Pulmonary artery endothelial cell (primary cell): ENCODE measurements at regions not wholly inside any gene's neighbourhood (a gene's known extent, or its start where the extent isn't known, plus 50 kb on each side); places are given as distances from the start of the nearest gene placed in this dataset.

Experiments
- DNase-seq: peaks from one replicate; pipeline ENCODE4 v3.0.0-alpha.2; 2011; ENCODE audit warnings: low read depth, low spot score

DNA sequence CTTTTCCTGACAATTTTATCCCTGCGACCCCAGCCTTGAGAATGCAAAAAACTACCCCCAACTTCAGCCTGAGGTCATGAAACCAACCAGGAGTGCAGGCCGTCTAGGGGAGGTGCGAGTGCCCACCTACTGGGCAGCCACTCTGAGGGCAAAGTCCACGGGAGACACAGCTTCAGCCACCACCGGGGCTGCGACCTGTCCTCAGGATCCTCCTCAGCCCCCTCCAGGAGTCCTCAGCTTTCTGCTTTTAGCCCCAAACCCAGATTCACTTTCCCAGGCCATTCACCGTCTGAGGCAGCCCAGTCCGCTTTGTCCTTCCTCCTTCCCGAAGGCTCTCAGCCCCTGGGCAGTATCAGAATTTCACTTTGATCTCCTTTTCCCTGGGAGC, 210.2 kb upstream of the TNP1 start:
- no peak for DNase-seq

DNA sequence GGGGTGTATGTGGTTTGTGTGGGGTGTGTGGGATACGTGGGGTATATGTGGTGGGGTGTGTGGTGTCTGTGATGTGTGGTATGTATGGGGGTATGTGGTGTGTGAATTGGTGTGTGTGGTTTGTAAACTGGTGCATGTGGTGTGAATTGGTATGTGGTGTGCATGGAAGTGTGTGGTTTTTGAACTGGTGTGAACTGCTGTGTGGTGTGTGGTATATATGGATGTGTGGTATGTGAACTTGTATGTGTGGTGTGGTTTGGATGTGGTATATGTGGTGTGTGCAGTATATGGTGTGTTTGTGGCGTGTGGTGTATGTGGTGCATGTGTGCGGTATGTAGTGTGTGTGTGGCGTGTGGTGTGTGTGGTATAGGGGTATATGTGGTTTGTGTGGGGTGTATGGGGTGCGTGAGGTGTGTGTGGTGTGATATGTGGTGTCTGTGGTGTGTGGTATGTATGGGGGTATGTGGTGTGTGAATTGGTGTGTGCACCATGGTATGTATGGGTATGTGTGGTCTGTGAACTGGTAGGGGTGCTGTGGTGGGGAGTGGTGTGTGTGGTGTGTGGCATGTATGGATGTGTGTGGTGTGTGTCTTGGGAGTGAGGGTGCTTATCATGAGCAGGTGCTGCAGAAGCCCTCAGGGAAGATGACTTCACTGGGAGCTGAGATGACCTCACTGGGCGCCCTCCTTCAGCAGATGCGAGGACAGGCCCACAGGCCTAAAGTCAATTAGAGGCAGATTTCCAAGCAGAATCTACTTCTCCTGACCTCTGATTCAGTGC, 209.6 kb upstream of the TNP1 start:
- no peak for DNase-seq

DNA sequence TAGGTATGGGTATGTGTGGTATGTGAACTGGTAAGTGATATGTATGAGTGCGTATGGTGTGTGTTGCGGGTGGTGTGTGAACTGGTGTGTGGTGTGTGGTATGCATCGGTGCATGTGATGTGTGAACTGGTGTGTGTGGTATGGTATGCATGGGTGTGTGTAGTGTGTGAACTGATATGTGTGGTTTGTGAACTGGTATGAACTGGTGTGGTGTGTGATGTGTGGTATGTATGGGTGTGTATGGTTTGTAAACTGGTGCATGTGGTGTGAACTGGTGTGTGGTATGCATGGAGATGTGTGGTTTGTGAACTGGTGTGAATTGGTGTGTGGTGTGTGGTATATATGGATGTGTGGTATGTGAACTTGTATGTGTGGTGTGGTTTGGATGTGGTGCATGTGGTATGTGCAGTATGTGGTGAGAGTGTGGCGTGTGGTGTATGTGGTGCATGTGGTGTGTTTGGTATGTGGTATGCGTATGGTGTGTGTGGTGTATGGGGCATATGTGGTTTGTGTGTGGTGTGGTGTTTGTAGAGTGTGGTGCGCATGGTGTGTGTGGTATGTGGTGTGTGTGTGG, 208.9 kb upstream of the TNP1 start:
- no peak for DNase-seq

DNA sequence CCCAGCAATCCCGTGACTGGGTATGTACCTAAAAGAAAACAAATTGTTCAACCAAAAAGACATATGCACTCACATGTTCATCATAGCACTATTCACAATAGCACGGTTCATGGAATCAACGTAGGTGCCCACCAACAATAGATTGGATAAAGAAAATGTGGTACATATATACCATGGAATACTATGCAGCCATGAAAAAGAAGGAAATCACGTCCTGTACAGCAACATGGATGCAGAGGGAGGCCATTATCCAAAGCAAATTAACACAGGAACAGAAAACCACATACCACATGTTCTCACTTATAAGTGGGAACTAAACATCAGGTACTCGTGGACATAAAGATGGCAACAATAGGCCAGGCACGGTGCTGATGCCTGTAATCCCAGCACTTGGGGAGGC, 207.9 kb upstream of the TNP1 start:
- DNase-seq: no peak

DNA sequence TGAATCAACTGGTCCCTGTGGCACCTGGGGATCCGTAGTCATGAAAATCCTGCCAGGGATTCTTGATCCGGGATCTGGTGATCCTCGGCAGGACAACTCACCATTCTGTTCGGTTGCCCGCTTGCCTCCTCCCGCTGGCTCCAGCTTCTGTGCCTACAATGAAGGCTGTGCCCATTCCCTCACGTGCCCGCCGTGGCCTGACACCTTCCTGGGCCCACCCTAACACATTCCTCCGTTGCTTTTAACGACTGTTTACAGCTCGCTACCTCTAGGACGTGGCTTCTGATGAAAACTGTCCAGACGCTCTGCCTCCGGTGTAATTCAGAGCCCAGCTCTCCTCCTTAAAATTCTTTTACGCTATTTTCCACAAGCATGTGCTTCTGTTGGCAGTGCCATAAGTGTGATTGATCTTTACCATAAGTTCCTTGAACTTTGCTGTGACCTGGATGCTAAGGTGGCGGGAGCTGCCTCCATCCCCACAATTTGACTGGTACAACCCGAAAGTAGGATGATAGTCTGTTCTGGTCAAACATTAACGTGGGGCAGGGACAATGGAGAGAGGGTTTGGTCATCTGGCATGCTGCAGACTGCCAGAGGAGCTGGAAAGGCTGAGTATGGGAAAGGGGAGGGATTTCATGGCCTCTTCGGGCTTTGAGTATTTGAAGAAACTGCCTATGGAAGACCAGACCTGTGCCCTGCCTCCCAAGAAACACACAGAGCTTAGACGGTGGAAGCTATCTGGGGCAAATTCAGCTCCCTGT, 206.8 kb upstream of the TNP1 start:
- DNase-seq: no peak

DNA sequence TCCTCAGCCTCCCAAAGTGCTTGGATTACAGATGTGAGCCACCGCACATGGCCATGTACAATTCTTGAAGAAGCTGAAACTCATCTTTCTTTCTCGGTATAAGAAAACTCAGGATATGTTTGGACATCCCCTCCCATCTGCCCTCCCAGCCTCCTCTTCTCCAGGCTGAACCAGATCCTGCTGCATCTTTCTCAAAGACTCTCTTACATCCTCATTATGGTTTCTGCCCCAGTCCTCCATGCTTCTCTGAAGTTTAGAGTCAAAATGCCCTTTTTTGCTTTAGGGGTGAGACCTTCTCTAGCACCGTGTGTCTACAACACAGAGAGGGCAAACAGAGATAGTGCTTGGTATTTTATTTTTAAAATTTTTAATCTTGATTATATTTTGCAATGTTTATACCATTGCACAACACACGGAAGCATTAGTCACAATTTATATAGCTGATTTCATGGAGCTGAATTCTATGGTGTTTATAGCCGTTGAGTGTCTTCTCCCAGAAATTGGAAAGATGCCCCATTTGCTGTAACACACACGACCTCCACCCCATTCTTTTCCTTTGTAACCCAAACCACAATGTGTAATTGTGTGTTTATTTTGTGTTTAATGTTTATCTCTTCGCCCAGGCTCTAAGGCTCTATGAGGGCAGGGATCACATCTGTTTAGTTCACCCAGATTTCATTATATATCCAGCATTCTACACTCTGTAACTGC, 206.0 kb upstream of the TNP1 start:
- DNase-seq: peak; percentile 20

DNA sequence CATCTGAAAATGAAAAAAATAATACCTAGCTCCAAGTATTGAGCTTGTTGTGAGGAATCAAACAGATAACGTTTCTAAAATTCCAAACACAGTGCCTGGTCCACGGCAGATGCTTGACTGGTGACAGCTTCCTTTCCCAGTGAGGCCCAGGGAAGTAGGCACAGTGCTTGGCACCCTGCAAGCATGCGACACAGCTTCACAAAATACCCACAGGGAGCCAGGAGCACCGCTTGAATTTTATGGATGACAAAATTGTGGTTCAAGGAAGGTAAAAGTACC, 205.1 kb upstream of the TNP1 start:
- no peak for DNase-seq

DNA sequence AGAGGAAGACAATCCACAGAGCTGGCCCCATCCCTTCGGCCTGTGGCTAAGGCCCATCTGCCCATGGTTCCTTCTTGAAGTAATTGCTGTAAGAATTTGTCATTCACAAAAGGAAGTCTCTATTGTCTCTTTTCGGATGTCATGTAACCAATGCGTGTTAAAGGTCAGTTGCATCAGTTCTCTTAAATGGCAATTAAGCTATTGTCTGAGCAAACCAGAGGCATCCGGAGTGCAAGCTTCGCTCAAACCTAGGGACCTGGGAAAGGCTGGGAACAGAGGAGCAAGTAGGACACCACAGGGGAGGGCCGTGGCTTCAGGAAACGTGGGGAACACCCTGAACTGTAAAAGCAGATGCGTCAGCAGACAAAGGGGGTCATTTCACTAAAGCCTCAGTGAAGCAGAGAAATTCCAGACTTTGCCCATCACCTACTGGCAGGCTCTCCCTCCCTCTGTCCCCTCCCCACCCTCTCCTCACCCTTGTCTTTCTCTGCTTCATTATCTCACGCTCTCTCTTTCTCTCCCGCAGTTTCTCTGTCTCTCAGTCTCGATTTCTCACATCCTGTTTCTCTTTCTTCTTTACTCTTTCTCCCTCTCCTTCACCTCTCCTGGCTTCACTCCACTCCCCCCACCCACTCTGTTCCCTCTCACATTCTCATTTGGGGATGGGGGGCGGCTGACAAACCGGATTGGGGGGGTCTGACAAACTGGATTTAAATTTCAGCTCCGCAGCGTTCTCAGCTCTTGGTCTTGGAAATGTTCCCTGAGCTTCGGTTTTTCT, 204.6 kb upstream of the TNP1 start:
- no peak for DNase-seq

DNA sequence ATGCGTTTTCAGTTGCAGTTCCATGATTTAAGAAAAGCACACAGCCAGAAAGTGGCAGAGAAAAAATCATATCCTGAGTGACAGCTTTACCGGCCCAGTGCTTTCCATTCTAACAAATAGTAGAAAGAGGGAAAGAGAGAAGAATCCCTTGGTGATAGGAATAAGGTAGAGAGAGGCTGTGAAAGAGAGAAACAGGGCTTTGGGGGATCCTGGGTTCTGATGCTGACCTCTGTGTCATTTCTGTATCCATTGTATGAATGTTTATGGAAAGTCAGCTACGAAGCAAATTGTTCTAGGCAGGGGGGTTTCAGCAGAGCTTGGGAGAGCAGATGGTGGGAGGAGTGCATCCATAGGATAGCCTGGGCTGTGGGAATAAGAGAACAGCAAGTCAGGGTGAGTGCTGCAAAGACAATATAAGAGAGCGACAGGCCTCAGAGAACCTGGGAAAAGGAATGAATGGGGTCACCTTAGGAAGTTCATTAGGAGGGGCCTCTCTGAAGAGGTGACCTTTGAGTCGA, 203.4 kb upstream of the TNP1 start:
- DNase-seq: no peak

DNA sequence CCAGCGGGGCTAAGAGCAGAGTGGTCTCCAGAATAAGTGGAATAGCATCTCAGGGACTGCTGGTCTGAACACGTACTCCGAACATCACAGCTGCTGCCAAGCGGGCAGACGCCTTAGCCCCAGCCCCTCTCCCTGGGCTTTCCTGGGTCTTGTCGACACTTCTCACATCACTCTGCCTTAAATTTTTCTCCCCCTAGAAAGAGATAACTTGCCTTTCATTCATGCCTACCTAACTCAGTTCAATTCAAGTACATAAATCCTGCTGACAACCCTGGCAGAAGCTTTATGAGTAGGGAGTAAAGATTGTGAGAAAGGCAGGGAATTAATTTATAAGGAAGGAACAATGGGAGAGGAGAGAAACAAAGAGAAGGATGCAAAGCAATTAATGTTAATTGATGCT, 202.9 kb upstream of the TNP1 start:
- DNase-seq: no peak

DNA sequence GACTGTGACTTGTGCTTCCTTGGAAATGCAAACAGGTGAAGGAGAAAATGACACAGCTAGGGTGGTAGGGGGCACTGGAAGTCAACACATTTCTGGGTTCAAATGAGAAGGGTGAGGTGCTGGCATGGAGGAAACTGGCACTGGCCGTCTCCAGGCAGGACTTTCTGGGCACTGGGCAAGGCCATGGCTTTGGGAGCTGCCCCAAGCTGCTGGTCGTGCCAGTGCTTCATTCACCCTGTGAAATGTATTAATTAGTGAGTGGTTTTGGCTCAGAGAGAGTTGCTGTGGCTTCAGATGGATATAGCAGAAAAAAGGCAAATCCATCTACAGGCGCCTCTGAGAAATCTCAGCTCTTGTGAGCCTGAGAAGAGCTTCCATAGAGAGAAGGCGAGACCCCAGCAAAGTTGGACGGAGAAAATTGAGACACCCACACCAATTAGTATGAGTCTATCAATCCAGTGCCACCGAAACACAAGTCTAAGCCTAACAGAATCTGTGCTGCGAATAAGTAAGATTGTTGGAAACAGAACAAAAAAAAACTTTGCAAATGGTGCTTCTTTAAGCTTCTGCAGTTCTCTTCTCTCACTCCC, 202.1 kb upstream of the TNP1 start:
- DNase-seq: no peak

DNA sequence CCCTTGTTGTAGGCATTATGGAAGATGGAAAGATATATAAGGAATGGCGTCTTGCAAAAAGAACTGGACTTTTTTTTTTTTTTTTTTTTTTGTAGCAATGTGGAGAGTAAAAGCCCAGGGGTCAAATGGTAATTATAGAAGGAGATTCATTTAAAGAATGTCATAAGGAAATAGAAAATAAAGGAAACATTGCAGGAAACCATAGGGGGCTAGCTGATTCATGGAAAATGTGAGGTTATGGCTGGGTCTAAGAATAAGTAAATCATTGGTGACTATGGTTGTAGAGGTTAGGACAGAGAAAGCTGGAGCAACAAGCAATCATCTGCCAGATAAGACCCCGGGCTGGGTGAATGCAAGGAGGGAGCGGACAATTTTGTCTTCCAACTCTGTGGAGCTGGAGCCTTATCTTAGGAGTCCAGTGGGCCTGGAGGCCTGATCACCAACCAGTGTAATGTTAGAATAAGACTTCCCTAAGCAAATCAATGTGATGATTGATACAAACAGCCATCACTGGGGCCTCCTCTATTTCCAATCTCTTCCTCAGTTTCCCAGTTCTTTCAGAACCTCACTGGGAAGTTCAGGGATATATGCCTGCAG, 201.2 kb upstream of the TNP1 start:
- no peak for DNase-seq

DNA sequence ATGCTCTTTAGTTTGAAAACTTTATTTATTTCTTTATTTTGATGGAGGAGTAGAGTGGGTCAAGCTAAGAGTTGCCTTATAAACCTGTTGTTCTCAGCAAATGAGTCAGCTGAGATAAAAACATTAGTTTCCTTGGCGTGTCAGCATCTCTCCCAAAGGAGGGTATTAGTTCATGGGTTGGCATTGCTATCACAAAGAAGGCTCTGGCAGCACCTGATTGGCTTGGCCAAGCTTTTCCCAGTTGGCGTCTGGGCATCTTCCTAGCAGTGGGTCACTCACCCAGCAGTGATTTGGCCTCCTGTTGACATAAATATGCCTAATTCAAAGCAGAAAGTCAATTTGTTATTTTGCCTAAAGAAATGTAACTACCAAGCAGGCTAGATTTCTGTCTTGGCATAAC, 200.7 kb upstream of the TNP1 start:
- DNase-seq: no peak

DNA sequence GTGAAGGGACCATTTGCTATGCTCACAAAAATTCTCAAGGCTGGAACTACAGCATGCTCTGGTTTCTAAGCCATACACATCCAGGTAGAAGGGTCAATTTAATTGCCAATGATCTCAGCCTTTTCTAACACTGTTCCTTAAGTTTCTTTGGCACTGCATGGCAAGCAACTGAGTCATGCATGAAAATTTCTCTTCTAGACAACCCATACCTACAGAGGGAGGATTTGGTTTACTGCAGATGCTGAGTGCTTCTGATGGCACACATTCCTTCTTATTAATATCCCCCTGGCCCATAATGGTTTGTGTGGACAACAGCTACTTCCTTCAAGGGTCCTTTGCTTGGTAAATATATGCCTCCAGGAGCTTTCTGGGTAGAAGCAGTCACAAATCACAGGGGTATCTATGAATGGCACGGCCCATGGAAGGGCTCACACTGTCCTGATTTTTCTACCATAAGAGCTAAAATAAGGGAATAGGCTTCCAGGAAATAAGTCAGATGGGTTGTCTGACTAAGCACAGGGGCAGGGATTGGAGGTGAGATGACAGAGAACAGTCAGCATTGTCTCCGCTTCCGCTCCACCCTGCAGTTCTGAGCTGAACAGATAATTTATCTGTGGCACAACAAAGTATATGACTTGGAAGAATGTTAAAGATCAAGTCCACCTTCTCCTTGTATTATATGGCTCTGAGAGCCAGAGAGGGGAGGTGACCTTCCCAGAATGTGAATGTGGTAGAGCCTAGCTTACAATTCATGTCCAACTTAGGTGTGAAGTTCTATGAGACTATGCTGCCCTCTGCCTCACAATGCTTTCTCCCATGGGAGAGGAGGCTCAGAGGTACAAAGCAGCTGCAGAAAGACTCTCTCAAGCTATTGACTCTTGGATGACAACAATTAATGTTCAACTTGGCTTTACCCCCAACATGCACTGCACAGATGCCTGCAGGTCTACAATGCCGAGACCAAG, 199.2 kb upstream of the TNP1 start:
- DNase-seq: no peak

DNA sequence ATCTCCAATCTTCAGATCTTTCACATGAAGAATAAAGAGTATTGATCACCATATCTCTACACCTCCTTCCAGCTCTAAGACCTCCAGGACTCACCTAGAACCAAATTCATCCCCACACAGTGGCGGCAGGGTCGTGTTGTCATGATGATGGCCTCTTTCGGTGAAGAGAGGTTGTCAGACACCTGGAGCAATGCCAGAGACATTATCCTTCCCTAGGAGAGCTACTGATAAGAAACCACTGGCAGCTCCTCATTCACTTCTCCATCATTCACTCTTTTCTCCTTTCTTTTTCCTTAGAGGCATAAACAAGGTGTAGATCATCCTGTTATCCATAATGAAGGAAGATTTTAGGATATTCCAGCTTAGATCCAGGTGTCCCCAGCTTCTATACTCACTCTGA, 197.9 kb upstream of the TNP1 start:
- DNase-seq: no peak

DNA sequence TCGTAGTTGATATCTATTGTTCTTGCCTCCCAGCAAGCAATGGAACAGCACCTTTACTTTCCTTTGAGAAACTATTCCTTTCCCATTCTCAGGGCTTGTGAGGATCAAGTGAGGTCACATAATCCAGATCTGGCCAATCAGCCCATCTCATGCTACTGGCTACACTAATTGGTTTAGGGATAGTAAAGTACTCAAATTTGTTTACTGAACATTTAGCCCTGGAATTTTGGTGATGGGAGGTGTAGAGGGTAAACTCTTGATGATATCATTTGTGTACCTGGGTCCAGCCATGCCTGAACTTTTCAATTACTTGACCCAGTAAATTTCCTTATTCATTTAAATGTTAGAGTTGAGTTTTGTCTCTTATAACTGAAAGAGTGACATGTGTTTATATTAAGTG, 195.8 kb upstream of the TNP1 start:
- DNase-seq: no peak

DNA sequence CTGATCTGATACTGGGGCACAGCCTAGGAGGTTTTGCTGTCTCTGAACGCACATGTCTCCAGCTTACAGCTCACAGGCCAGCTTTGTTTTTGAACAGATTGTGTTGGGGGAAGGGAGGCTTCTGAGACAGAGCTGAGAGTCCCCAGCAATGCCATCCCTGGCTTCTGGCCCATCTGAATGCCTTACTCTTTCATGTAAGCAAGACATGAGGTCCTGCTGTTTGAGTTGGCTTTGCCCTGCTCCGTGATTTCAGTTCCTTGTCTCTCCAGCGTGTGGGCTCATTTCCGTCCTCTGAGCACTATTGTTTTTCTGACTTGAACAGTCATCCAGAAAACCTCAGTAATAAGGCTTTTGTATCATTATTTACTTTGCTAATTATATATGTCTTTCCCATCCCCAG, 194.9 kb upstream of the TNP1 start:
- peak; percentile 11 for DNase-seq

DNA sequence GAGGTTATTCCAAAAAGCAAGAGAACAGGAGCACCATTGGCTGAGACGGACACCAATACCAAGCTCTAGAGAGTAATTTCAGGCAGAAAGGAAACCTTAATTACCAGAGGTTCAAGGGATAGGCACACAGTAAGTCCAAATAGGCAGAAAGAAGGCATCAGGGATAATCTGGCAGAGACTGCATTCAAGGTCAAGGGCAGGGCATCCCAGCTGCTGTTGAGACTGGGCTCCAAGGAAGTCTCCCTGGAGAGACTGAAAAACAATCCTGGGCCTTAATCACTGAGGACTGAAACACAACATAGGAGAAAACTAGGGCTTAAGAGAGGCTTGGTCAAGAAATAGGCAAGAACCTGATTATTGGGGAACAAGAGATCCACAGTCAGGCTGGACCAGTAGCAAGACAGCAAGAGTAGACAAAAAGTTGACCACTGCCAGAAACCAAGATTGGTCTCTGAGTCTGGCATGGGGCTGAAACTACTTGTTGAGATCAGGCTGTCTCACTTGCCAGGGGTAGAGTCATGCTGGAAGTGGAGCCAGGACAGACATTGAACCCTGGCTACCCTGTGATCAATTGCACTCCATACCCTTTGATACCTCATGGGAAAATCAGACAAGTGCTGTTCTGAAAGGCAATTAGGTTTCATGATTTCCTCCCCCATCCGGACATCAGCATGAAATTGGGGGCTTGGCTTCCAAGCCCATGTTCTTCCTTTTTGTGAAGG, 193.2 kb upstream of the TNP1 start:
- no peak for DNase-seq

DNA sequence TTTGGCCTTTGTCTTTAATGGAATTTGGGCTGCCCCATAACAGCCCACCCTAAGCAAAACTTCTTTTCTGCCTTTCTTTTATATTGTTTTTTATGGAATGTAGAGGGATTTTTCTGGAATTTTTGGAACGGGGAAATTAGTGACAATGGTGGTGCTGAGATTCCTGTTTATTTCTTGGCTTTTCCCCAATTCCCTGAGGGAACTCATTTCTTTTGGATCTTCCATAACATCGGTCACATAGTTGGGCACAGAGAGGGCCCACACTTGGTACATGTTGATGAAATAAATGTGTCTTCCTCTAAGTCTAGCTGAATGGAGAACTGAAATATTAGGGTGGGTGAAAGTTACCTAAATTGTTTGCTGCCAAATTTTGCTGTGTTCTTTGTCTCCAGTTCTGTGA, 191.6 kb upstream of the TNP1 start:
- no peak for DNase-seq
